HG02852 (cell line): ENCODE measurements at regions not wholly inside any gene's neighbourhood (a gene's known extent, or its start where the extent isn't known, plus 50 kb on each side); places are given as distances from the start of the nearest gene placed in this dataset.
"Not testable (repeated sequence)": the region's sequence is repeated elsewhere in the genome, so short reads cannot be mapped to it uniquely, and the experiment has no call there.

Experiments
- ATAC-seq: cut with Tn5 transposase; IDR thresholded peaks from one replicate; pipeline ENCODE4 v1.9.1; 2021; ENCODE audit warnings: mild to moderate bottlenecking, moderate library complexity; ENCODE audit not compliant: unreplicated experiment

DNA sequence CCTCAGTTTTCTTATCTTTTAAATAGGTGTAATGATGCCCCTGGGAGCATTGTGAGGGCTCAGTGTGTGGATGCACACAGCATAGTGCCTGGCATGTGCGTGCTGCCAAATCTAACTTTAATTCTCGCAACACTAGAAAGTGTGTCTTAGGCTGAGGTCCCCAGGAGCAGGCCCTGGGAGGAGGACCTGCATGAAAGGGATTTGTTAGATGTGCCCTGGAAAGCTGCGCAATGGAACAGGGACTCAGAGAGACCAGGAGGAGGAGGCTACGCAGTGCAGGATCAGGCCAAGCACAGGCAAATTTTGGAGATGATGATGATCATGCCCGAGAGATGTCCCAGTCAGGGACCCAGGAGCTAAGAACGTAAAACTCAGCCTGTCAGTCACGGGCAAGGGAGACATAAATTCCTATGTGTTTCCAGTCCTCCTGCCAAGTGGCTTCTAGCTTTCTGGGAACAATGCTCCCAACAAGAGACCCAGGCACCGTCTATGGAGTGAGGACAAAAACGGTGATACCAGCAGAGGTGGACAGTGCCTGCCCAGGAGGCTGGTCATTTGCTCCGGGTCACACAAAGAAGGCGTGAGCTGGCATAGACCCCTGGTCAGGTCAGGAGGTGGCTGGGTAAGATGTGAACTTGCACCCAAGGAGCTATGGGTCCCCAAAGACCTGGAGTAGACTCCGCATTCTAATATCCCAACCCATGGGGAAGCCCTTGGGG, 352.2 kb upstream of the TNRC6C start:
- ATAC-seq: no peak

DNA sequence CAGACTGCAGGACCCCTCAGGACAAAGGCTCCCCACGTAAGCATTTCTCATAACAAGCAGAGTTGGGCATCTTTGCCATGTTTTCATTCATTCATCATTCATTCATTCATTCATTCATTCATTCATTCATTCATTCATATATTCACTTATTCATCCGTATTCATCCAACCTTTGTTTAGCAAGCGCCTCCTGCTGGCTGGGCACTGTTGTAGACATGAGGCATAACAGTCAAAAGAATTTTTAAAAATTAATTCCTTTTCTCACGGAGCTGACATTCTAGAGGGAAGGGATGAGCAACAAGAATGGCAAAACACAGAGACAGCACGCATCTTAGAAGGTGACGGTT, 351.7 kb upstream of the TNRC6C start:
- no peak for ATAC-seq

DNA sequence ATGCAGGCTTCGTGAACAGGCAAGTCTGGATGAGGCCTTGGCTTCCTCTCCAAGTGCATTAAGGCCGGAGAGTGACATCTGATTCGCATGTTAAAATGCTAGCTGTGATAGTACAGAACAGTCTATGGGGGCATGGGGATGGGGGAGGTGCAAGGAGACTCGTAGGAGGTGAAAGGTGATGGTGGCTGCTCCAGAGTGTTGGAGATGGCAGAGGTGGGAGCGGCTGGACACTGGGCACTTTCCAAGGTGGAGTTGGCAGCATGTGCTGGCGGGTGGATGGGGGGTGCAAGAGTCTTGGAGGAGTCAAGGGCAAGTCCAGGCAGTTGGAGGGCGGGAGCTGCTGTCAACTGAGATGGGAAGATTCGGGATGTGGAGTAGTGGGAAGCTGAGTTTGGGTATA, 350.9 kb upstream of the TNRC6C start:
- ATAC-seq: no peak

- ATAC-seq: no peak
Observed at GRCh38 chr17:77608431-77608830, 350.1 kb upstream of the TNRC6C start.

- no peak for ATAC-seq
Observed at GRCh38 chr17:77609553-77610517, 348.7 kb upstream of the TNRC6C start.

DNA sequence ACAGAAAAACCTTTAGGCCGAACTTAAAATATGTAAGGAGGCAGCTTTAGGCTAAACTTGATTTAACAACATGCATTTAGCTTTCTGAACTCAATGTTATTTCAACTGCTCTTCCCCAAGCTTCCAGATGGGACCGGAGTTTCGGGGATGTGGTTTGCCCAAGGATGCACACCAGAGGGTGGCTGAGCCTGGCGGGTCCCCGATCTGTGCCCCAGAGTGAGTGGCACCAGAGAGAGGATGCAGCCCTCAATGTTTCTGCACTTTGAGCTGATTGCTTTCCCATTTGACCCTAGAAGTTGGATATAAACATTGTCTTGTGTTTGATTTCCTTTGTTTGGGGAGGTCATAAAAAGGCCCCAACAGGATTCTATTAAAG, 348.0 kb upstream of the TNRC6C start:
- no peak for ATAC-seq

GRCh38 chr17:77610972-77611521, 347.5 kb upstream of the TNRC6C start:
- ATAC-seq: no peak

- ATAC-seq: no peak
Observed at GRCh38 chr17:77611791-77612502, 346.6 kb upstream of the TNRC6C start.

GRCh38 chr17:77613218-77613617, 345.3 kb upstream of the TNRC6C start:
- ATAC-seq: no peak

DNA sequence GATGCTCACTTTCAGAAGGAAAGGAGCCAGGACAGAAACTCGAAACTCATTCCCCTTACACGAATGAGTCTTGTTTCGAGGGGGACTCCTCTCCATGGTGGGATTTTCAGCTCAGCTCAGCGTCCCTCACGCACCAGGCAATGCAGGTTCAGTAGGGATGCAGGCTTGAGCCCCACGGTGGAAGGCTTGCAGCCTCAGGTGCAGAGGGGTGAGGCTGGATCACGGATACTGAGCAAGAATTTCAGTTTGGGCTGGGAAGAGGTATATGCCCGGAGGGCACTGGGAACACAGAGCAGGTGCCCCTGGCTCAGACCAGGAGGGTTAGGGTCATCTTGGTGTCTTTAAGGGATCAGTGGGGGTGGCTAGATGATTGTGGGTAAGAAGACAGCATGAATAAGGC, 344.9 kb upstream of the TNRC6C start:
- no peak for ATAC-seq

GRCh38 chr17:77615703-77616253, 342.7 kb upstream of the TNRC6C start:
- ATAC-seq: no peak

GRCh38 chr17:77616254-77616731, 342.2 kb upstream of the TNRC6C start:
- no peak for ATAC-seq

DNA sequence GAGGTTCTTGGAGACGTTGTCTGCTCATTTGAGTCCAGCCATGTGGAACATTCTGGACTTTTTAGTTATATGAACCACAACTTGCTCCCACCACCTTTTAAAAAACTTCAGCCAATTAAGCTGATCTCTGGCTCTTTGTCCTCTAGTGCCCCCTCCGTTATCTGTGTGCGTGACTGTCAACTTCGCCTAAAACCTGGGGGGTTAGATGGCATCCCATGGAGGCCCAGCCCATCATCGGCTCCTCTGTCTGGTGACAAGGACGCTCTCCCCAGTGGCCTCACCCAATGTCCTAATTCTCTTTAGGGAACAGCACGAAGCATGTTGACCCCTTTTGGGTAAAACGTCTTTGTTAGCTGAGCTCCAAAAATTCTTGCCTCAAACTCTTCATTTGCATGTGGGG, 341.0 kb upstream of the TNRC6C start:
- ATAC-seq: no peak

- ATAC-seq: no peak
Observed at GRCh38 chr17:77618173-77618572, 340.3 kb upstream of the TNRC6C start.

DNA sequence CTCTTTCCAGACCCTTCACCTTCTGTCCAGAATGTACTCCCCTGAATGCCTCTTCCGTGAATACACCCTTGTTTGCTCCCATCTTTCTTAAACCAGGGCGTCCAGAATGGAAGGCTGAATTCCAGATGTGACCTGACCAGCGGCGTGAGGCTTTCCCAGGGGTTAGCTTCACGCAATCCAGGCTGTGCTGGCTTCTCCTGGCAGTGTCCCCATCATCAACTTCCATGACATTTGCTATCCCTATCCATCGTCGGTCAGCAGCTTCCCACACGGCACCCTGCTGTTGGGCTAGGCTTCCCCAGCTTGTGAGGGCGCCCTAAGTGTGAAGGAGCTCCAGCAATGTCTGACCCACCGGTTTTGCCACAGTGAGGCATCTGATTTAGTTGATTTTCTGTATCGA, 339.8 kb upstream of the TNRC6C start:
- ATAC-seq: no peak

GRCh38 chr17:77619326-77619725, 339.2 kb upstream of the TNRC6C start:
- ATAC-seq: no peak

GRCh38 chr17:77619851-77620250, 338.7 kb upstream of the TNRC6C start:
- no peak for ATAC-seq

DNA sequence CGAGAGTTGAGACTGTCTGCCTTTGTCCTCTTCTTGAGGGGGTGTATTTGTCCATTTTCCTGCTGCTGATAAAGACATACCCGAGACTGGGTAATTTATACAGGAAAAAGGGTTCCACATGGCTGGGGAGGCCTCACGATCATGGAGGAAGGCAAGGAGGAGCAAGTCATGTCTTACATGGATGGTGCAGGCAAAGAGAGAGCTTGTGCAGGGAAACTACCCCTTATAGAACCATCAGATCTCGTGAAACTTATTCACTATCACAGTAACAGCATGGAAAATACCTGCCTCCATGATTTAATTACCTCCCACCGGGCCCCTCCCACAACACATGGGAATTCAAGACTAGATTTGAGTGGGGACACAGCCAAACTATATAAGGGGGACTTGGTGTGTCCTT, 338.2 kb upstream of the TNRC6C start:
- no peak for ATAC-seq

GRCh38 chr17:77622084-77622483, 336.4 kb upstream of the TNRC6C start:
- not testable (repeated sequence) for ATAC-seq

GRCh38 chr17:77622647-77623046, 335.9 kb upstream of the TNRC6C start:
- ATAC-seq: no peak

GRCh38 chr17:77623321-77623720, 335.2 kb upstream of the TNRC6C start:
- ATAC-seq: not testable (repeated sequence)
